GM12873 (cell line): ENCODE measurements at regions not wholly inside any gene's neighbourhood (a gene's known extent, or its start where the extent isn't known, plus 50 kb on each side); places are given as distances from the start of the nearest gene placed in this dataset.

Source experiments
- TF ChIP-seq, protein P1 (sequence below): IDR thresholded peaks from 2 replicates; pipeline ENCODE4 v1.5.1; 2012; ENCODE audit warnings: low read depth, mild to moderate bottlenecking, moderate library complexity, low read length, control low read depth; ENCODE audit not compliant: insufficient read depth; ENCODE audit errors: missing control alignments

- TF ChIP-seq, protein P1, sequence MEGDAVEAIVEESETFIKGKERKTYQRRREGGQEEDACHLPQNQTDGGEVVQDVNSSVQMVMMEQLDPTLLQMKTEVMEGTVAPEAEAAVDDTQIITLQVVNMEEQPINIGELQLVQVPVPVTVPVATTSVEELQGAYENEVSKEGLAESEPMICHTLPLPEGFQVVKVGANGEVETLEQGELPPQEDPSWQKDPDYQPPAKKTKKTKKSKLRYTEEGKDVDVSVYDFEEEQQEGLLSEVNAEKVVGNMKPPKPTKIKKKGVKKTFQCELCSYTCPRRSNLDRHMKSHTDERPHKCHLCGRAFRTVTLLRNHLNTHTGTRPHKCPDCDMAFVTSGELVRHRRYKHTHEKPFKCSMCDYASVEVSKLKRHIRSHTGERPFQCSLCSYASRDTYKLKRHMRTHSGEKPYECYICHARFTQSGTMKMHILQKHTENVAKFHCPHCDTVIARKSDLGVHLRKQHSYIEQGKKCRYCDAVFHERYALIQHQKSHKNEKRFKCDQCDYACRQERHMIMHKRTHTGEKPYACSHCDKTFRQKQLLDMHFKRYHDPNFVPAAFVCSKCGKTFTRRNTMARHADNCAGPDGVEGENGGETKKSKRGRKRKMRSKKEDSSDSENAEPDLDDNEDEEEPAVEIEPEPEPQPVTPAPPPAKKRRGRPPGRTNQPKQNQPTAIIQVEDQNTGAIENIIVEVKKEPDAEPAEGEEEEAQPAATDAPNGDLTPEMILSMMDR: no peak
Measured at GRCh38 chr2:236632295-236633218, 62.9 kb downstream of the ACKR3 start.

DNA sequence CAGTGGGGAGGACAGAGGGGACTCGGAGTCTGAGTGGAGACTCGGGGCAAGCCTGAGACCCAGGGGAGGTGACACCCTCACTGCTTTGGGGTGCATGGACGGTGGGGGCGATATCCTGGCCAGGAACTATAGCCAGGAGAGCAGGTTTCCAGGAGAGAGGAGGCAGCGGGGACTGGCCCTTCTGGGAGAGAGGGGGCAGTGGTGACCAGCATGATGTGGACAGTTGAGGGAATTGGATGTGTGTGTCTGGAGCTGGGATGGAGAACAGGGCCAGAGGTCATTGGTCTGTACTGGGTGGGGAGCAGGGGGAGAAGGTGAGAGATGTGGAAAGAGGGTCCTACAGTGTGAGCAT is 63.6 kb downstream of the ACKR3 start:
- TF ChIP-seq, protein P1: no peak

DNA sequence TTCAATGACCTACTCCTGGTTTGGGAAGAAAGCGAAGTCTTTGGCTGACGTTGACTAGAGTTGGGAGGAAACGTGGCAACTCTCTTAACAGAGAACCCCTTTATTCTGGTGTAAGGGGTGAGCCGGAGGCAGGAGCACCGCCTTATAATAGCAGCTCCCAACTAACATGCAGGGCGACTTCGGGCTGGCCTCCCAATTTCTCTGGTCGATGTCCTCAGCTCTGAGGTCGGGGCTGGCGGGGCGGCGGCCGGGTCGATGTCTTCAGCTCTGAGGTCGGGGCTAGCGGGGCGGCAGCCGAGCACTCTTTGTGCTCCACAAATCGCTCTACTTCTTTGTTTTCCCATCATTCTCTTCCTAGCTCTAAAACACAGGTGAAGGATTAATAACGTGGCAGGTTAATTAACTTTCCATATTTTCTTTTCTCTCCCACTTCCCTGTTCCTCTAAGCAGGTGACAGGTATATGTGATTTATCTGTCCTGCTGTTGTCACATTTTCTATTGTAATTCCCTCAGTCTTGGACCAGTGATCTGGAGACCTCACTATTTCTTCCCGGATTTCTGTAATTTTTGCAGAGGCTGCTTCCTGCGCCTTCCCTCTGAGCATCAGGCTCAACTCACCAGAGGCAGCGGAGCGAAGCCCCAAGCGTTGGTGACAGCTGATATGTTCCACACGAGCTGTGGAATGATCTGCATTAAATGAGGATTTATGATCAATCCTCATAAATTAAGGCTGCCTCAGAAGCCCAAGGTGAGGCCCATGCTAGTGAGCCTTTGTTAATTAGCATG is 64.3 kb downstream of the ACKR3 start:
- TF ChIP-seq, protein P1: no peak

DNA sequence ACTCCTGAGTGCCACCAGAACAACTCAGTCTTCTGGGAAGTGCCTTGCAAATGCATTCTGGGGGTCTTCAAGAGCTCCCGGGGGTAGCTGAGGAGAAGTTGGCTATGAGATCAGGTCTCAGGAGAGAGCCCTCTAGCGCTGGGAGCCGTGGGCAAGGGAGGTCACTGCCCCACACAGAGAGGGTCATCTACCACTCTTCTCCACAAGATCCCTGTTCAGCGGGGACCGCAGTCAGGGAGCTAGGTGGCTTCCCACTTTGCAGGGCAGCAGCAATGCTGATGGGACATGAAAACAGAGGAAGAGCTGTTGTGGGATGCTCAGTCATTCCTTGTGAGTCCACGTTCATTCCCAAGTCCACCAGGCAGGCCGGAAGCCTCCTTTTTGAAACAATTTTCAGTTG is 66.6 kb downstream of the ACKR3 start:
- TF ChIP-seq, protein P1: no peak

- TF ChIP-seq, protein P1: no peak
Measured at GRCh38 chr2:236636714-236637470, 67.3 kb downstream of the ACKR3 start.

GRCh38 chr2:236637686-236638569 is 68.3 kb downstream of the ACKR3 start:
- TF ChIP-seq, protein P1: no peak
